GM06990 (cell line): ENCODE measurements at regions not wholly inside any gene's neighbourhood (a gene's known extent, or its start where the extent isn't known, plus 50 kb on each side); places are given as distances from the start of the nearest gene placed in this dataset.

Experiments used
- DNase-seq: peaks from one replicate; pipeline ENCODE4 v3.0.0-alpha.2; 2011; ENCODE audit not compliant: insufficient read length; ENCODE audit errors: extremely low read depth
- H3K27me3 ChIP-seq: replicated peaks from 2 replicates; pipeline ENCODE4 v1.6.0; 2011; ENCODE audit warnings: low read length; ENCODE audit not compliant: control insufficient read depth, insufficient read depth
- H3K36me3 ChIP-seq: 2 replicates; pipeline ENCODE4 v1.5.1; 2011; ENCODE audit warnings: low read length; ENCODE audit not compliant: control insufficient read depth, insufficient read depth
- H3K4me3 ChIP-seq: replicated peaks from 2 replicates; pipeline ENCODE4 v1.5.1; 2011; ENCODE audit warnings: low read depth, mild to moderate bottlenecking, control low read depth, low read length
- TF ChIP-seq, protein P1 (sequence below): IDR thresholded peaks from 2 replicates; pipeline ENCODE4 v1.5.1; 2011; ENCODE audit warnings: low read length, control low read depth, mild to moderate bottlenecking, inconsistent platforms; ENCODE audit not compliant: insufficient read depth, poor library complexity, severe bottlenecking

DNA sequence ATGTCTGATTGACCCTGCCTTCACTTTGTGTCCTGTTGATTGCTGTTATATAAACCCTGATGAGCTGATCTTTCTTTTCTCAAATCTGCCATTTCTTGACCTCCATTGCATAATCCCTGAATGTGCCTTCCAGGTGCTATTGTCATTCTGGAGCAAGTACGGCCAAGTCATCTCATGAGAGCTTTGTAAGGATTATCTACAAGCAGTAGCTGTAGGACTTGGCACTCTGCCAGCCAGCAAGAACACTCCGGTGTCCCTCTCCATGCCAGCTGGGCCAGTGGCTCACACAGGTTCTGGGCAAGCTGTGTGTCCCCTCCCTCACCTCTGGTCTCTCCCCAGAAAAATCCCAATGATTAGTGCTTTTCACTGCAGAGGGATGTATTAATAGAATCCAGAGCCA lies 348.1 kb downstream of the FOXO1 start:
- Histone ChIP-seq H3K36me3 (no peaks in the 10 kb centered on the region), H3K27me3 (no peaks in the 10 kb centered on the region), H3K4me3 (no peak overlapping the region)
- TF ChIP-seq, protein P1, sequence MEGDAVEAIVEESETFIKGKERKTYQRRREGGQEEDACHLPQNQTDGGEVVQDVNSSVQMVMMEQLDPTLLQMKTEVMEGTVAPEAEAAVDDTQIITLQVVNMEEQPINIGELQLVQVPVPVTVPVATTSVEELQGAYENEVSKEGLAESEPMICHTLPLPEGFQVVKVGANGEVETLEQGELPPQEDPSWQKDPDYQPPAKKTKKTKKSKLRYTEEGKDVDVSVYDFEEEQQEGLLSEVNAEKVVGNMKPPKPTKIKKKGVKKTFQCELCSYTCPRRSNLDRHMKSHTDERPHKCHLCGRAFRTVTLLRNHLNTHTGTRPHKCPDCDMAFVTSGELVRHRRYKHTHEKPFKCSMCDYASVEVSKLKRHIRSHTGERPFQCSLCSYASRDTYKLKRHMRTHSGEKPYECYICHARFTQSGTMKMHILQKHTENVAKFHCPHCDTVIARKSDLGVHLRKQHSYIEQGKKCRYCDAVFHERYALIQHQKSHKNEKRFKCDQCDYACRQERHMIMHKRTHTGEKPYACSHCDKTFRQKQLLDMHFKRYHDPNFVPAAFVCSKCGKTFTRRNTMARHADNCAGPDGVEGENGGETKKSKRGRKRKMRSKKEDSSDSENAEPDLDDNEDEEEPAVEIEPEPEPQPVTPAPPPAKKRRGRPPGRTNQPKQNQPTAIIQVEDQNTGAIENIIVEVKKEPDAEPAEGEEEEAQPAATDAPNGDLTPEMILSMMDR = no peak
- no peak for DNase-seq

DNA sequence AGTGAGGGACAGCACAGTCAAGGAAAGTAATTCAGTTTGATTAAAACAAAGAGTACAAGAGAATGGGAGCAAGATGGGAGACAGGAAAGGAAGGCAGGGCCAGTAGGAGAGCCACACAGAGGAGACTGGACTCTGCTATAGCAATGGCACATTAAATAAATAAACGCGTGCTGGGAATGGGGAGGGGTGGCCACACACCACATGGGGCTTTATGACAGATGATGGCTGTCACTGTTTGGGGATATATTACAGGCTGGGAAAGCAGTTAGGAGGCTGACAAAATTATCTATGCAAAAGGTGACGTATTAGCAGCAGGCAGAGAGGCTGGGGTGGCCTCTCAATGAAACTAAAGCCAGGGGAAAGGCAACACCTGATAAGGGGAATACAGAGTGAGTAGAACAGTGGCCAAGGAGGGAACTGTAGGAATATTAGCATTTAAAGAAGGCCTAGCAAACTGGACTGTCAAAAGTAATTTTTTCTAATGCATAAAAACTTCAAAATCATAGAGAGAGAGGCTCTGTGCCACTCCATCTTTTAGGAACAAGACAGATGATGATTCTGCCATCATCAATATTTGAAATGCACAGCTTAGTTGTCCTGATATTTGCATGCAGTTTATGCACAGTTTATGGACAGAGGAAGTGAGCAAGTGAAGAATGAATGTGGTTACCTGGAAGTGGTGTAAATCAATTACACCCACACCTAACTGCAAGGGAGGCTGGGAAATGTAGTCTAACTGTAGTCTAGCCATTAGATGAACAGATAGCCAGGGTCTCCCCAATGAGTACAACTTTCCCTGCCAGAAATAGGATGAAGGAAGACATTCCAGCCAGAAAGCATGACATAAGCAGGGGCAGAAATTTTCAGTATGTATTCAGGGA lies 346.5 kb downstream of the FOXO1 start:
- H3K36me3 ChIP-seq = no peaks in the 10 kb centered on the region
- DNase-seq = no peak
- H3K27me3 ChIP-seq = no peaks in the 10 kb centered on the region
- H3K4me3 ChIP-seq = no peak overlapping the region
- TF ChIP-seq, protein P1 = no peak

DNA sequence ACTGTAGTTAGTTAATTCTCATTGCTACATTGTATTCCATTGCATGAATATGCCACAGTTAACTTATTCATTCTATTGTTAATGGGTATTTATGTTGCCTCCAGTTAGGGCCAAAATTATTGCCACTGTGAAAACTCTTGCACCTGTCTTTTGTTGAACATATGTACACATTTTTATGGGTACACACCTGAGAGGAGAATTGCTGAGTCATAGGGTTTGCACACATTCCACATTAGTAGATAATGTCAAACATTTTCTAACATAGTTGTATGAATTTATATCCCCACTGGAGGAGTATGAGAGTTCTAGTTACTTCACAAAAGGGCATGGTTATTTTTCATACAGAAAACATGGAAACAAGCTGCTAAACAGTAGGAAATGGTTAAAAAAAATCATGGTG lies 338.4 kb downstream of the FOXO1 start:
- Histone ChIP-seq H3K4me3 (no peak overlapping the region), H3K27me3 (no peaks in the 10 kb centered on the region), H3K36me3 (no peaks in the 10 kb centered on the region)
- TF ChIP-seq, protein P1 = no peak
- DNase-seq = no peak

DNA sequence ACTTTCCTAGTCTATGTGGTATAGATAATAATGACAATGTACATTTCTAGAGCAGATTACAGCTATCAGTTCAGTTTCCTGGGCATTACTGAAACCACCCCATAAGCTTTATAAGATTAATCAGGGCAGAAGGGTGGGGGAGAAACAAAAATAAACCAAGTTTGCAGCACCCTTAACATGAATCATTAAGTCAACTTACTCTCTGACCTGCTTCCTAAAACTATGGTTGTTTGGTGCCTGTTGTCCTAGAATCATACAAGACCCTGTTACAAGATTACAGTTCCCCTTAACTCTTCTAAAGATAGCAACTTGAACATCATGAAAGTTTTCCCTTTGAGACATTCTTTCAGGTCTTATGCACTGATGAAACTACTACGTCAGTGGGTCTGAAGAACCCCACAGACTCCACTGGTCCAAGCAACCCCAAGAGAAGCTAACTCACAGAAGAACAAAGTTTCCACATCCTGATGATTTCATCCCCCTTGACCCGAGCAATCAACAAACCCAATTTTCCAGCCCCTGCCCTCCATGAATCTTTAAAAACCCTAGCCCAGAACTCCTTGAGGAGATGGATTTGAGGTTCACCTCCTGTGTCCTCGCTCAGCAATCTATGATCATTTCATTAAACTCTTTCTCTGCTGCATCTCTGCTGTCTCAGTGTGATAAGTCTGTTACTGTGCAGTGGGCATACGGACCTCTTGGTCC lies 336.5 kb downstream of the FOXO1 start:
- H3K27me3 ChIP-seq = no peaks in the 10 kb centered on the region
- H3K36me3 ChIP-seq = no peaks in the 10 kb centered on the region
- TF ChIP-seq, protein P1 = no peak
- no peak overlapping the region for H3K4me3 ChIP-seq
- DNase-seq = no peak

DNA sequence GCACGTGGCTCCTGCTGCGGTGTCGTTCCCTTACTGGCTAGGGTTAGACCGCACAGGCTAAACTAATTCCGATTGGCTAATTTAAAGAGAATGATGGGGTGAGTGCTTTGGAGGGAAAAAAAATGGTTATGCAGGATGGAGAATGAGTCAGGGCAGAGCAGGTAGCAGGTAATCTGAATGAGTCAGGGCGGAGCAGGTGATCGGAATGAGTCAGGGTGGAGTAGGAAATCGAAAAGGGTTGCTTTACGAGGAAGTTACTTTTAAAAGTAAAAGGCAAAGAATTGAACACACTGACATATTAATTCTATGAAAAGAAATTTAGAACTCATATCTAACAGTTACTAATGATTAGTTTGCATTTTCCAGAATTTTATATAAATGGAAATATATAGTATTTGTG lies 335.5 kb downstream of the FOXO1 start:
- TF ChIP-seq, protein P1 = no peak
- H3K4me3 ChIP-seq = no peak overlapping the region
- no peaks in the 10 kb centered on the region for H3K27me3 ChIP-seq
- H3K36me3 ChIP-seq = no peaks in the 10 kb centered on the region
- no peak for DNase-seq
